Uterus (tissue), 3 donors: ENCODE measurements at regions not wholly inside any gene's neighbourhood (a gene's known extent, or its start where the extent isn't known, plus 50 kb on each side); places are given as distances from the start of the nearest gene placed in this dataset.
A peak's percentile ranks its signal among the peaks of the same experiment; 100 is the strongest.

Source experiments
- DNase-seq, 2 donors: peaks; one replicate each; pipeline ENCODE4 v3.0.0-alpha.2; 2019 to 2020
- H3K27ac ChIP-seq, 2 donors: fragments of 200-600 bp; sonication (generic); 1 replicate in 1 of 2; 2 replicates in 1 of 2; pipeline ENCODE4 v1.5.1; 2016 to 2018
- H3K27me3 ChIP-seq, 2 donors: fragments of 200-600 bp; sonication (generic); one replicate each; pipeline ENCODE4 v1.5.1; 2018 to 2019; ENCODE audit warnings: control low read depth in 1 of 2
- H3K36me3 ChIP-seq, 2 donors: fragments of 200-600 bp; sonication (generic); one replicate each; pipeline ENCODE4 v1.5.1; 2019; ENCODE audit warnings: control low read depth in 1 of 2
- H3K4me1 ChIP-seq, 2 donors: fragments of 200-600 bp; sonication (generic); one replicate each; pipeline ENCODE4 v1.5.1; 2018 to 2019; ENCODE audit warnings: control low read depth in 1 of 2
- H3K4me3 ChIP-seq, 2 donors: fragments of 200-600 bp; sonication (generic); 1 replicate in 1 of 2; 2 replicates in 1 of 2; pipeline ENCODE4 v1.5.1; 2018 to 2019; ENCODE audit warnings: mild to moderate bottlenecking in 1 of 2
- H3K9me3 ChIP-seq, 2 donors: fragments of 200-600 bp; sonication (generic); one replicate each; pipeline ENCODE4 v1.5.1; 2019; ENCODE audit warnings: control low read depth in 1 of 2
- POLR2A ChIP-seq, 2 donors: fragments of 450-650 bp; IDR thresholded peaks; one replicate each; pipeline ENCODE4 v1.6.1; 2016; ENCODE audit warnings: antibody characterized with exemption in 2 of 2, mild to moderate bottlenecking in 1 of 2, moderate library complexity in 1 of 2
- intact Hi-C: fragments of 100-400 bp; cut with DNase I; formaldehyde crosslinking; loops from one replicate; pipeline ENCODE4 v1.15.1; 2023; ENCODE audit warnings: low total_unique reads
- TF ChIP-seq, protein P1 (sequence below), 4 experiments: fragments of 200-600 bp in 2 of 4; fragments of 450-650 bp in 2 of 4; sonication (generic) in 2 of 4; IDR thresholded peaks; one replicate each; pipeline ENCODE4 v1.5.1; 2016 to 2019; ENCODE audit warnings: antibody characterized with exemption in 4 of 4, mild to moderate bottlenecking in 2 of 4, moderate library complexity in 1 of 4
- donor health status: DM: yes; HTN: yes; CAD: no.

DNA sequence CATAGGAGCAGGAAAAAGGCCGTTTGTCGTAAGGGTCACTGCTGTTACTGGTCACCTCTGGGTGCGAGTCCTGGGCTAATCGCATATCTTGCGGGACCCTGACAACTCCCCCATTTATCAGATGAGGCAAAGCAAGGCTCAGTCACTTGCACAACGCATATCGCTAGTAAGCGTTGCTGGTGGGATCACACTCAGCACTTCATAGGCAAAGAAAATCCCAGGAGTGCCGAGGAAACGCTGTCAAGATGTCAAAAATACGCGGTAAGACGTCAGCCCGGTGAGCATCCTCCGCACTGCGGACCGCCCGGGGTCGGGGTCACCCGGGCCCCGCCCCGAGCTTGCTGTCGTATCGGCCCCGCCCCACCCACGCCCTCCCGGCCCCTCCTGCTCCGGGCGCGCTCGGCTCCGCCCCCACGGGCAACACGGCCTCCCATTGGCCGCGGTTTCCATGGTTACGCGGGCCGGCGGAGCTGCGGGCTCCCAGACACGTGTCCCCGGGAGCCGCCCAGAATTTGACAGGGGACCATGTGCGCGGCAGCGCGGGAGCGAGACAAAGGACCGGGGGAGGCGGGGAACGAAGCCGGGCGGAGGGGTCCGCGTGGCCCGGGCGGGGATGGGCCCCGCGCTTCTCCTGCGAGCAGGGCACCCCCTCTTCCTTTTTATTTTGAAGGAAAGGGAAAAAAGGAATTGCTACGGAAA lies 80.2 kb upstream of the IER5L start:
- peak overlapping the region; percentile 13 to 43 for H3K27ac ChIP-seq
- no peaks in the 10 kb centered on the region for H3K4me1 ChIP-seq
- H3K36me3 ChIP-seq = no peaks in the 10 kb centered on the region
- peak overlapping the region; percentile 17 to 25 for H3K4me3 ChIP-seq
- intact Hi-C loops = no loop called here
- no peaks in the 10 kb centered on the region for H3K9me3 ChIP-seq
- TF ChIP-seq, protein P1, sequence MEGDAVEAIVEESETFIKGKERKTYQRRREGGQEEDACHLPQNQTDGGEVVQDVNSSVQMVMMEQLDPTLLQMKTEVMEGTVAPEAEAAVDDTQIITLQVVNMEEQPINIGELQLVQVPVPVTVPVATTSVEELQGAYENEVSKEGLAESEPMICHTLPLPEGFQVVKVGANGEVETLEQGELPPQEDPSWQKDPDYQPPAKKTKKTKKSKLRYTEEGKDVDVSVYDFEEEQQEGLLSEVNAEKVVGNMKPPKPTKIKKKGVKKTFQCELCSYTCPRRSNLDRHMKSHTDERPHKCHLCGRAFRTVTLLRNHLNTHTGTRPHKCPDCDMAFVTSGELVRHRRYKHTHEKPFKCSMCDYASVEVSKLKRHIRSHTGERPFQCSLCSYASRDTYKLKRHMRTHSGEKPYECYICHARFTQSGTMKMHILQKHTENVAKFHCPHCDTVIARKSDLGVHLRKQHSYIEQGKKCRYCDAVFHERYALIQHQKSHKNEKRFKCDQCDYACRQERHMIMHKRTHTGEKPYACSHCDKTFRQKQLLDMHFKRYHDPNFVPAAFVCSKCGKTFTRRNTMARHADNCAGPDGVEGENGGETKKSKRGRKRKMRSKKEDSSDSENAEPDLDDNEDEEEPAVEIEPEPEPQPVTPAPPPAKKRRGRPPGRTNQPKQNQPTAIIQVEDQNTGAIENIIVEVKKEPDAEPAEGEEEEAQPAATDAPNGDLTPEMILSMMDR (IDR thresholded peaks at IDR 0.05) = no peak
- TF ChIP-seq POLR2A (IDR thresholded peaks at IDR 0.05) = peak in 1 of 2 donors; percentile 24
- no peaks in the 10 kb centered on the region for H3K27me3 ChIP-seq
- peak; percentile 93 to 95 for DNase-seq

DNA sequence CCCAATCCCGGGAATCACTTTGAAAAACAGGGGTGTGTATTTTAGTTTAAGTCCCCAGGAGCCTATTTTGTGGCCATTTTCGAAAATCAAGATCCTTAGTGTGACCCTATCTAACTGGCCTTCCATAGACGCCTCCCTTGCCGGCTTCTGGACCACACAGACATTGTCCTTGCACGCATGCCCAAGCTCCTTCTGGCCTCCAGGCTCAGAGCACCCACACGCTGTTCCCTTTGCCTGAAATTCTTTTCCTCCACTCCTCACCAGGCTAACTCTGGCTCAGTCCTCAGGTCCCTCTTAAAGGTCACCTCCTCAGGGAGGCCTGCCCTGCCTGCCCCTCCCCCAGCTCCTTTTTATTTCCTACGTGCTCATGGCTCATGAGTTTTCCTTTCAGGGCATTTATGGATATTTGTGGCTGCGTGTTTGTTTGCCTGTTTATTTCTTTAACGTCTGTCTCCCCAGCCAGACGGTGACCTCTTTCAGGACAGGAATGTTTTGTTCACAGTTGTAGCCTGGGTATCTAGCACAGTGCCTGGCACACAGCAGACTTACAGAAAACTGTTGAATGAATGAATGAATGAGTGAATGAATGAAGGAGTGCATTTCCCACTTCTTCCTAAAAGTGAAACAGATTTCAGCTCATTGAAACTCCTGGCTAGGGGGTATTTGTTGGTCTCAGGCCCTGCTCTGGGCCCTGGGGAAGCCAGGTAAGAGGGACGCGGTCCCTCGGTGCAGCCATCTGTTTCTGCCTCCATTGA lies 79.1 kb upstream of the IER5L start:
- Histone ChIP-seq H3K27ac (peak overlapping the region; percentile 13 to 43), H3K4me3 (no peak overlapping the region), H3K27me3 (no peaks in the 10 kb centered on the region), H3K36me3 (no peaks in the 10 kb centered on the region), H3K9me3 (no peaks in the 10 kb centered on the region), H3K4me1 (no peaks in the 10 kb centered on the region)
- no peak for TF ChIP-seq POLR2A (IDR thresholded peaks at IDR 0.05)
- TF ChIP-seq, protein P1 (IDR thresholded peaks at IDR 0.05) = no peak
- DNase-seq = peak in 1 of 2 donors; percentile 18
- intact Hi-C loops = no loop called here

DNA sequence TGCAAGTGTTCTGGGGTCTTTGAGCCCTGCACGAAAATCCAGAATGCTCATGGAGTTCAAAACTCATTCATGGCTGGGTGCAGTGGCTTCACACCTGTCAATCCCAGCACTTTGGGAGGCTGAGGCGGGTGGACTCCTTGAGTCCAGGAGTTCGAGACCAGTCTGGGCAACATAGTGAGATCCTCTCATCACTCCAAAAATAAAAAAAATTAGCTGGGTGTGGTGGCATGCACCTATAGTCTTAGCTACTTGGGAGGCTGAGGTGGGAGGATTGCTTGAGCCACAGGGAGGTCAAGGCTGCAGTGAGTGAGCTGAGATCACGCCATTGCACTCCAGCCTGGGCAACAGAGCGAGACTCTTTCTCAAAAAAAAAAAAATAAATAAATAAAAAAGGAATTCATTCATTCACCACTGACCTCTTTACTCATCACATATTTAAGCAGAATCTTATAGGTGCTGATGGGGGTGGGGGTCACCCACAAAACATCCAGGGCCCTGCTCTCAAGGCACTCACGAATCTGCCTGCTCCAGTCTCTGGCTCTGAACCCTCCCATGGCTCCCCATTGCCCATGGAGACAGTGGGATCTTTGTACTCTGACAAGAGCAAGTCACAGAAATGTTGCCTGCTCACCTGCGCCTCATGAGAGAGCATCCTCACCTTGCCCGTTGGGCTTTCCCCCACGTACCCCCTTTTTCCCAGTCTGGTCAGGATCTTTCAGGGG lies 76.7 kb upstream of the IER5L start:
- Histone ChIP-seq H3K9me3 (no peaks in the 10 kb centered on the region), H3K27me3 (no peaks in the 10 kb centered on the region), H3K36me3 (no peaks in the 10 kb centered on the region), H3K4me3 (no peak overlapping the region), H3K27ac (peak overlapping the region; percentile 72 to 76), H3K4me1 (no peaks in the 10 kb centered on the region)
- TF ChIP-seq, protein P1 (IDR thresholded peaks at IDR 0.05) = no peak
- TF ChIP-seq POLR2A (IDR thresholded peaks at IDR 0.05) = no peak
- intact Hi-C loops = no loop called here
- peak in 1 of 2 donors; percentile 19 for DNase-seq

DNA sequence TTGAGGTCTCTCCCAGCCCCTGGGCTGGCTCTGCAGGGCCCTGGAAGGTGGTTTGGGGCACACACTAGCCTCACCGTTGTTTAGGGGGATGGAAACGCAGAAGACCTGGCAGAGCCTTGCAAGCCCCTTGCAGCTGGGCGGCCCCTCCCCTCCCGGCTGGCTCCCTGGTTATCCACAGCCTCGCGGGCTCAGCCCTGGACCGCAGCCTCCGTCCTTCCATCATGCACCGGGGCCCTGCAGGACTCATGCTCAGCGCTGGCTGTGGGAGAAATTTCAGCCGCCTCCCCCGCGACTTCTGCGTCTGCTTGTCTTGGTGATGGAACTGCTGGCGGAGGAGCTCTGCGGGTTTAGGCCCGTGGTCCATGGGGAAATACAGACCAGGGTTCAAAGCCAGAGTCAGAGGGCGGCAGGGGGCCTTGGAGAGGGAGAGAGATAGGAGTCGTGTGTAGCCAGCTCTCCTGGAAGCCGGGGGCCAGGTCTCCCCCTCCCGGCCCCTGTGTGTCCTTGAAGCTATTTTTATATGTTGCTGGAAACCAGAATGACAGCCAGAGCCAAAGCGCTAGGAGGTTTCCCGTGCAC lies 75.8 kb upstream of the IER5L start:
- H3K27me3 ChIP-seq = no peaks in the 10 kb centered on the region
- intact Hi-C loops = no loop called here
- no peaks in the 10 kb centered on the region for H3K4me1 ChIP-seq
- peak; percentile 86 to 89 for DNase-seq
- TF ChIP-seq, protein P1 (IDR thresholded peaks at IDR 0.05) = peak in 1 of 4 experiments; percentile 8
- TF ChIP-seq POLR2A (IDR thresholded peaks at IDR 0.05) = no peak
- peak overlapping the region in 1 of 2 donors; percentile 1 for H3K4me3 ChIP-seq
- no peaks in the 10 kb centered on the region for H3K36me3 ChIP-seq
- peak overlapping the region; percentile 72 to 76 for H3K27ac ChIP-seq
- no peaks in the 10 kb centered on the region for H3K9me3 ChIP-seq
